ENCODE measurements at regions not wholly inside any gene's neighbourhood (a gene's known extent, or its start where the extent isn't known, plus 50 kb on each side); places are given as distances from the start of the nearest gene placed in this dataset.
"Not testable (repeated sequence)": the region's sequence is repeated elsewhere in the genome, so short reads cannot be mapped to it uniquely, and the experiment has no call there.

- DNase-seq, result no peak
Observed at GRCh38 chr3:87478716-87479115, 202.3 kb upstream of the POU1F1 start.

GRCh38 chr3:87473944-87474343 lies 197.6 kb upstream of the POU1F1 start:
- no peak for DNase-seq

GRCh38 chr3:87468938-87469337 lies 192.6 kb upstream of the POU1F1 start:
- no peak for DNase-seq

GRCh38 chr3:87468235-87468634 lies 191.9 kb upstream of the POU1F1 start:
- no peak for DNase-seq

- no peak for DNase-seq
Observed at GRCh38 chr3:87462228-87462627, 185.8 kb upstream of the POU1F1 start.

- DNase-seq, result no peak
Observed at GRCh38 chr3:87461443-87461842, 185.1 kb upstream of the POU1F1 start.

GRCh38 chr3:87461036-87461435 lies 184.7 kb upstream of the POU1F1 start:
- no peak for DNase-seq

- no peak for DNase-seq
Observed at GRCh38 chr3:87448558-87448957, 172.2 kb upstream of the POU1F1 start.

GRCh38 chr3:87446849-87447387 lies 170.5 kb upstream of the POU1F1 start:
- DNase-seq, result no peak

- no peak for DNase-seq
Observed at GRCh38 chr3:87442470-87442869, 166.1 kb upstream of the POU1F1 start.

- DNase-seq, result no peak
Observed at GRCh38 chr3:87437765-87438164, 161.4 kb upstream of the POU1F1 start.

GRCh38 chr3:87436781-87437543 lies 160.6 kb upstream of the POU1F1 start:
- no peak for DNase-seq

- no peak for DNase-seq
Observed at GRCh38 chr3:87435926-87436620, 159.7 kb upstream of the POU1F1 start.

- not testable (repeated sequence) for DNase-seq
Observed at GRCh38 chr3:87433445-87433844, 157.1 kb upstream of the POU1F1 start.

- DNase-seq, result no peak
Observed at GRCh38 chr3:87426918-87427317, 150.5 kb upstream of the POU1F1 start.

- DNase-seq, result no peak
Observed at GRCh38 chr3:87425056-87425455, 148.7 kb upstream of the POU1F1 start.

- DNase-seq, result no peak
Observed at GRCh38 chr3:87423336-87423735, 147.0 kb upstream of the POU1F1 start.

- no peak for DNase-seq
Observed at GRCh38 chr3:87422333-87422732, 145.9 kb upstream of the POU1F1 start.

- DNase-seq, result no peak
Observed at GRCh38 chr3:87420171-87420570, 143.8 kb upstream of the POU1F1 start.

GRCh38 chr3:87414271-87414670 lies 137.9 kb upstream of the POU1F1 start:
- DNase-seq, result no peak

GRCh38 chr3:87413814-87414213 lies 137.4 kb upstream of the POU1F1 start:
- DNase-seq, result no peak

GRCh38 chr3:87410110-87410509 lies 133.7 kb upstream of the POU1F1 start:
- DNase-seq, result no peak

GRCh38 chr3:87398168-87398801 lies 121.9 kb upstream of the POU1F1 start:
- no peak for DNase-seq

GRCh38 chr3:87397211-87397610 lies 120.8 kb upstream of the POU1F1 start:
- no peak for DNase-seq
